Nephron progenitor cell (in vitro differentiated cells): ENCODE measurements at regions not wholly inside any gene's neighbourhood (a gene's known extent, or its start where the extent isn't known, plus 50 kb on each side); places are given as distances from the start of the nearest gene placed in this dataset.
A peak's percentile ranks its signal among the peaks of the same experiment; 100 is the strongest.

Experiments used
- DNase-seq: peaks from one replicate; pipeline ENCODE4 v3.0.0; 2021
- H3K27ac Mint-ChIP-seq: 2 replicates; pipeline ENCODE4 v1.8.0; 2021; ENCODE audit warnings: mild to moderate bottlenecking, moderate library complexity, mixed read lengths
- H3K27me3 Mint-ChIP-seq: 2 replicates; pipeline ENCODE4 v1.8.0; 2021; ENCODE audit warnings: mild to moderate bottlenecking, low read depth, mixed read lengths; ENCODE audit not compliant: poor library complexity
- H3K36me3 Mint-ChIP-seq: 2 replicates; pipeline ENCODE4 v1.8.0; 2021; ENCODE audit warnings: low read depth, mixed read lengths
- H3K4me1 Mint-ChIP-seq: 2 replicates; pipeline ENCODE4 v1.8.0; 2021; ENCODE audit warnings: mixed read lengths
- H3K4me3 Mint-ChIP-seq: 2 replicates; pipeline ENCODE4 v1.8.0; 2021; ENCODE audit warnings: mild to moderate bottlenecking, moderate library complexity, mixed read lengths
- H3K9me3 Mint-ChIP-seq: 2 replicates; pipeline ENCODE4 v1.8.0; 2021; ENCODE audit warnings: mild to moderate bottlenecking, moderate library complexity, mixed read lengths
- TF ChIP-seq, protein P1 (sequence below): fragments of 200-600 bp; sonication (generic); IDR thresholded peaks from 2 replicates; pipeline ENCODE4 v1.5.0; 2021; ENCODE audit warnings: antibody characterized with exemption

DNA sequence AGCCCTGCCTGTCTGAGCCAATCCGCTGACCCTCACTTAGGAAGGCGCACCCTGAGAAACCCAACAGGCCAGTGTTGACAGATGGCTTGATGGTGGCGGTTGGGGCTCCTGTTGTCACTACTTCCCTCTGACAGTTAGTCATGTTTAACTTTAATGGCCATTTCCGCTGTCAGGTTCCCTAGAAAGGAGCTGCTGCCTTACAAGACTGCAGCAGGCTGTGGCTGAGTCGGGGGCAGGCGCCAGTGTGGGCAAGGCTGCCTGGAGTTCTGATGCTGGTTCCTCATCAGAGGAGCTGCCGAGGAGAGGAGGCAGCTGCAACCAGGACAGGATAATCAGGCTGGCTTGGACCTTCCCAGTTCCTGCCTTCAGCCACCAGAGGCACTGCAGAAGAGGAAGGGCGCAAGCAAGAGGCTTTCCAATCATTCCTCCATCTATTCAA lies 223.2 kb upstream of the DYNLRB2 start:
- Mint-ChIP-seq H3K9me3 (peaks cover 4% of the 10 kb centered on the region), H3K27me3 (peaks cover 4% of the 10 kb centered on the region), H3K36me3 (no peaks in the 10 kb centered on the region), H3K4me1 (peaks cover 13% of the 10 kb centered on the region), H3K4me3 (no peak overlapping the region), H3K27ac (no peak overlapping the region)
- TF ChIP-seq, protein P1, sequence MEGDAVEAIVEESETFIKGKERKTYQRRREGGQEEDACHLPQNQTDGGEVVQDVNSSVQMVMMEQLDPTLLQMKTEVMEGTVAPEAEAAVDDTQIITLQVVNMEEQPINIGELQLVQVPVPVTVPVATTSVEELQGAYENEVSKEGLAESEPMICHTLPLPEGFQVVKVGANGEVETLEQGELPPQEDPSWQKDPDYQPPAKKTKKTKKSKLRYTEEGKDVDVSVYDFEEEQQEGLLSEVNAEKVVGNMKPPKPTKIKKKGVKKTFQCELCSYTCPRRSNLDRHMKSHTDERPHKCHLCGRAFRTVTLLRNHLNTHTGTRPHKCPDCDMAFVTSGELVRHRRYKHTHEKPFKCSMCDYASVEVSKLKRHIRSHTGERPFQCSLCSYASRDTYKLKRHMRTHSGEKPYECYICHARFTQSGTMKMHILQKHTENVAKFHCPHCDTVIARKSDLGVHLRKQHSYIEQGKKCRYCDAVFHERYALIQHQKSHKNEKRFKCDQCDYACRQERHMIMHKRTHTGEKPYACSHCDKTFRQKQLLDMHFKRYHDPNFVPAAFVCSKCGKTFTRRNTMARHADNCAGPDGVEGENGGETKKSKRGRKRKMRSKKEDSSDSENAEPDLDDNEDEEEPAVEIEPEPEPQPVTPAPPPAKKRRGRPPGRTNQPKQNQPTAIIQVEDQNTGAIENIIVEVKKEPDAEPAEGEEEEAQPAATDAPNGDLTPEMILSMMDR, result peak; percentile 29
- peak; percentile 14 for DNase-seq

DNA sequence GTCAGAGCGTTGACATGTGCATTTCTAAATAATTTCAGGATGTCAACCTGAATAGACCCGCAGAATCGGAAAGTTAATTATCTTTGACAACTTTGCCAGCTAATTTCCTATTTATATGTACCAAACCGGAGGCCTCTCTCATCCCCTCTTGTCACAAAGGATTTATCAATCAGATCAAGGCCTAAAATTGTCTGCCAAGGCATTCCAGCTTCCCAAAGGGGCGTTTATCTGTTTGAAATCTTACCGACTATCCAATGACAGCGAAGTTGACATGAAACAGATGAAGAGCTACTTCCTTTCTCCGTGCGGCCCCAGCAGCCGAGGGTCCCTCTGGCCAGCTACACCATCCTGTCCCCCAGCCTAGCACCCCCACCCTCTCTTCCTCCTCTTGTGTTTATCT lies 223.7 kb upstream of the DYNLRB2 start:
- H3K27me3 Mint-ChIP-seq, result peaks cover 4% of the 10 kb centered on the region
- no peak overlapping the region for H3K4me3 Mint-ChIP-seq
- H3K27ac Mint-ChIP-seq, result no peak overlapping the region
- H3K9me3 Mint-ChIP-seq, result peaks cover 6% of the 10 kb centered on the region
- peaks cover 13% of the 10 kb centered on the region for H3K4me1 Mint-ChIP-seq
- no peaks in the 10 kb centered on the region for H3K36me3 Mint-ChIP-seq
- TF ChIP-seq, protein P1, result no peak
- no peak for DNase-seq

DNA sequence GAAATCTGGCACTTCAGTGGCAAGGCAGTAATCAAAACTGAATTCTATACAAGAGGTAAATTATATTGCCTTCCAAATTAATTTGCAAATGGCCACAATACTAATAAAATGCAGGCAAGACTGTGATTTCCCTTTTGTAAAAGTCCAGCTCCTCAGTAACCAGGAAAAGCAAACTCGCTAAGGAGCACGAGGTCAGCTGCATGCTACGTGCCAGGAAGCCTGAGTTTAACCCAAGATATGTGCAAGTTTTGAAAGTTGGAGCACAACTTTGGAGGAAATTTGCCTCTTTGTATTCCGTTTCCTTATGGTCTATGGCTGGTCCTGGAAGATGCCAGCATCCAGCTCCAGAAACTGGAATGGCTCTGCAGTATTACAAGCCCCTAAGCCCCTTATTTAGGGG lies 226.8 kb upstream of the DYNLRB2 start:
- Mint-ChIP-seq H3K4me3 (no peak overlapping the region), H3K27ac (no peak overlapping the region), H3K27me3 (no peaks in the 10 kb centered on the region), H3K4me1 (peaks cover 23% of the 10 kb centered on the region), H3K36me3 (no peaks in the 10 kb centered on the region), H3K9me3 (peaks cover 19% of the 10 kb centered on the region)
- TF ChIP-seq, protein P1, result no peak
- no peak for DNase-seq

DNA sequence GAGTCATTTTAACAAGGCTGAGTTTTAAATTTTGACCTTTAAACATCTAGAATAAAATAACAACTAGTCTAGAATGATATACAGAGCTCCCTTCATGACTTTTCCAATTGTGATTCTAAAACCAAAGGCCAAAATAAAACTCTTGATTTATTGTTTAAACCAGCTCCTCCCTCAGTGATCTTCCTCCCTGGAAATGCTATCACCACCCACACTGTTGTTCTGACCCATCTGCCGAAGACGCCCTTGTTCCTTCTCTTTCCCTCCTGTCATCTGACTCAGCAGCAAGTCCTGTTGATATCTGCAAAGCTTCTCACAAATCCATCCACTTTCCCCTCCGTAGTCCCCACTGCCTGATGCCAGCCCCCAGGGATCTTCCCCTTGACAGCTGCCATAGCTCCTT lies 231.6 kb upstream of the DYNLRB2 start:
- TF ChIP-seq, protein P1, result no peak
- Mint-ChIP-seq H3K4me1 (peaks cover 36% of the 10 kb centered on the region), H3K36me3 (no peaks in the 10 kb centered on the region)

DNA sequence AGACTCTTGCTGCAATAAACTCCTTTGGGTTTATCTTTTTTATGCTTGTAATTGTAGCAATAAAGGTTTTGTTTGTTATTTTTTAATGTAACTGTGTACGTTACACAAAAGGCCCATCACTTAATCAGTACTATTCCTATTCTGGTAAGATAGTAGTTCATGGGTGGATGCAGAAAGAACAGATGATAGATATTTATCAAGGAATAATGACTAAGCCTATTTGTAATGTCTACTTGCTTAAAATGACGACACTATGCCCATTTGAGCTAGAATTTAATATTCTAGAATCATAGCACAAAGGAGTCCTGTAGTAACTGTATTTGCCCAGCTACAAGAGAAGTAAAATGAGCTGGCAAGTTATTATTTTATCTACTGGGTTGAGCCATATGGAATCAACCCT lies 235.4 kb upstream of the DYNLRB2 start:
- H3K9me3 Mint-ChIP-seq, result peaks cover 9% of the 10 kb centered on the region
- no peak overlapping the region for H3K4me3 Mint-ChIP-seq

More for the DNA sequence above, 231.6 kb upstream of the DYNLRB2 start:
- H3K27me3 Mint-ChIP-seq, result peaks cover 4% of the 10 kb centered on the region
- H3K27ac Mint-ChIP-seq, result peak overlapping the region; percentile 86
- no peak overlapping the region for H3K4me3 Mint-ChIP-seq
- no peak for DNase-seq
- H3K9me3 Mint-ChIP-seq, result peaks cover 15% of the 10 kb centered on the region

DNA sequence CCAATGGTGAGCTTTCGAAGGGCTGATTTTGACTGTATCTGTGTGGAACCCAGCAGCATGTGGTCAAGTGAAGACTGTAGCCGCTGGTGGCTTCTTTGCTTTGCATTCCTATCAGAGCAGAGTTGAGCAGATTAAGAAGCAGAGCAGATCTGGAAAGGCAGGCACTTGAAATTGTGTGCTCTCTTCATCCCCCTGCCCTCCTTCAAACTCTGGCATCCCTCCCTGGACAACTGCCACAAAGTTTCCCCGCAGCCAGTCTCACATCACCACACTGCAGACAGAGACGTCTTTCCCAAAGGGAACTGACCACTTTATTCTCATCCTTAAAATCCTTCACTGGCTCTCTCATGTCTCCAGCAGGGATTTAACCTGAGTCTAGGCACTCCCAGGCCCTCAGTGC lies 237.1 kb upstream of the DYNLRB2 start:
- TF ChIP-seq, protein P1, result no peak
- Mint-ChIP-seq H3K36me3 (no peaks in the 10 kb centered on the region), H3K27me3 (peaks cover 21% of the 10 kb centered on the region), H3K27ac (no peak overlapping the region), H3K4me3 (no peak overlapping the region), H3K4me1 (peaks cover 31% of the 10 kb centered on the region), H3K9me3 (no peaks in the 10 kb centered on the region)
- DNase-seq, result no peak

More for the DNA sequence above, 235.4 kb upstream of the DYNLRB2 start:
- Mint-ChIP-seq H3K36me3 (no peaks in the 10 kb centered on the region), H3K27ac (no peak overlapping the region), H3K4me1 (peaks cover 41% of the 10 kb centered on the region), H3K27me3 (peaks cover 13% of the 10 kb centered on the region)
- no peak for DNase-seq
- TF ChIP-seq, protein P1, result no peak
